ENCODE measurements at regions not wholly inside any gene's neighbourhood (a gene's known extent, or its start where the extent isn't known, plus 50 kb on each side); places are given as distances from the start of the nearest gene placed in this dataset.

DNA sequence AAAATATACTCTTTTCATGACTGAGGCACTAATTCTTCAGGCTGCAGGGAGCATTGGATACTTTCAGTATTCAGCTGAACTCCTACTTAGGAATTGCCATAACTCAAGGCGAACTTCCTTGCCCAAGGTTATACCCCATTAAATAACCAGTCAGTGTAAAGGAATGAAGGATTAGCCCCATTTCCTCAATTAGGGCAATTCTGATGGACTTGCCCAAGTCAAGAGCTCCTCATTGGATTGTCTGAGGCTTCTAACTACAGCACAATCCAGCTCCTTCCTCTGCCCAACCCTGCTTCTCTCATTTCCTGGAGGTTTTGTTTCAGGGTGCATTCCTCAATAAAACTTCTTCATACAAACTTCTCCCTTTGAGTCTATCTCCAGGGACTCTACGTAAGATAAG, 329.2 kb downstream of the LIG4 start:
- TF ChIP-seq, protein P1, sequence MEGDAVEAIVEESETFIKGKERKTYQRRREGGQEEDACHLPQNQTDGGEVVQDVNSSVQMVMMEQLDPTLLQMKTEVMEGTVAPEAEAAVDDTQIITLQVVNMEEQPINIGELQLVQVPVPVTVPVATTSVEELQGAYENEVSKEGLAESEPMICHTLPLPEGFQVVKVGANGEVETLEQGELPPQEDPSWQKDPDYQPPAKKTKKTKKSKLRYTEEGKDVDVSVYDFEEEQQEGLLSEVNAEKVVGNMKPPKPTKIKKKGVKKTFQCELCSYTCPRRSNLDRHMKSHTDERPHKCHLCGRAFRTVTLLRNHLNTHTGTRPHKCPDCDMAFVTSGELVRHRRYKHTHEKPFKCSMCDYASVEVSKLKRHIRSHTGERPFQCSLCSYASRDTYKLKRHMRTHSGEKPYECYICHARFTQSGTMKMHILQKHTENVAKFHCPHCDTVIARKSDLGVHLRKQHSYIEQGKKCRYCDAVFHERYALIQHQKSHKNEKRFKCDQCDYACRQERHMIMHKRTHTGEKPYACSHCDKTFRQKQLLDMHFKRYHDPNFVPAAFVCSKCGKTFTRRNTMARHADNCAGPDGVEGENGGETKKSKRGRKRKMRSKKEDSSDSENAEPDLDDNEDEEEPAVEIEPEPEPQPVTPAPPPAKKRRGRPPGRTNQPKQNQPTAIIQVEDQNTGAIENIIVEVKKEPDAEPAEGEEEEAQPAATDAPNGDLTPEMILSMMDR (IDR thresholded peaks at IDR 0.05; ENCODE audit: low read depth, low read length, missing control alignments) = no peak
- DNase-seq (ENCODE audit: extremely low read depth, low read depth) = no peak
- H3K4me3 ChIP-seq (replicated peaks; ENCODE audit: low read depth, low read length) = no peak overlapping the region

DNA sequence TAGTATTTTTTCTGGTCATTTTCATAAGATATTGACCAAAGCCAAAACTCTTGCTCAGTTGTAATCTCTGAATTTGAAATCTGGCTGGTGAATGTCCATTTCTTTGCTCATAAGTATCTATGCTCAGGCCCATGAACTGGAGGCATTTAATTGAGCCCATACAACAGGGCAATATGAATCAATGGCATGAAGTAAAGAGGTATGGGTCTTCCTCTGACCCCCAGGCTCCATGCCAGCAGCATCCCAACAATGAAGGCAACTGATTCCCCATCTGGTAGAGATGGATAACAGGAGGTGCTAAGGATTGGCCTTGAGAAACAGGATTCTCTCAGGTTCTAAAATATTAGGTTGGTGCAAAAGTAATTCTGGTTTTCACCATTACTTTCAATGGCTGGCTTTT, 330.8 kb downstream of the LIG4 start:
- no peak overlapping the region for H3K4me3 ChIP-seq (replicated peaks; ENCODE audit: low read depth, low read length)
- DNase-seq (ENCODE audit: extremely low read depth, low read depth) = no peak
- TF ChIP-seq, protein P1 (IDR thresholded peaks at IDR 0.05; ENCODE audit: low read depth, low read length, missing control alignments) = no peak

- TF ChIP-seq, protein P1 (IDR thresholded peaks at IDR 0.05; ENCODE audit: low read depth, low read length, missing control alignments) = no peak
- no peak for DNase-seq (ENCODE audit: extremely low read depth, low read depth)
- no peak overlapping the region for H3K4me3 ChIP-seq (replicated peaks; ENCODE audit: low read depth, low read length)
These were observed 331.7 kb downstream of the LIG4 start for GRCh38 chr13:107883561-107884175.

- no peak overlapping the region for H3K4me3 ChIP-seq (replicated peaks; ENCODE audit: low read depth, low read length)
- no peak for DNase-seq (ENCODE audit: extremely low read depth, low read depth)
- TF ChIP-seq, protein P1 (IDR thresholded peaks at IDR 0.05; ENCODE audit: low read depth, low read length, missing control alignments) = no peak
These were observed 332.4 kb downstream of the LIG4 start for GRCh38 chr13:107882708-107883560.

- DNase-seq (ENCODE audit: extremely low read depth, low read depth) = no peak
- TF ChIP-seq, protein P1 (IDR thresholded peaks at IDR 0.05; ENCODE audit: low read depth, low read length, missing control alignments) = no peak
- H3K4me3 ChIP-seq (replicated peaks; ENCODE audit: low read depth, low read length) = no peak overlapping the region
These were observed 334.0 kb downstream of the LIG4 start for GRCh38 chr13:107881362-107881761.

GRCh38 chr13:107874456-107874855, 340.9 kb downstream of the LIG4 start:
- DNase-seq (ENCODE audit: extremely low read depth, low read depth) = no peak
- H3K4me3 ChIP-seq (replicated peaks; ENCODE audit: low read depth, low read length) = no peak overlapping the region
- TF ChIP-seq, protein P1 (IDR thresholded peaks at IDR 0.05; ENCODE audit: low read depth, low read length, missing control alignments) = no peak
